ENCODE measurements at regions not wholly inside any gene's neighbourhood (a gene's known extent, or its start where the extent isn't known, plus 50 kb on each side); places are given as distances from the start of the nearest gene placed in this dataset.

GRCh38 chr2:224141304-224141703 is 102.2 kb upstream of the SERPINE2 start:
- no peaks in the 10 kb centered on the region for H3K27me3 ChIP-seq (replicated peaks in 1 of 4; ENCODE audit: control insufficient read depth in 3 of 4, extremely low read depth in 1 of 4, insufficient read depth in 3 of 4, low read length in 3 of 4)
- no peak overlapping the region for H4K91ac ChIP-seq (replicated peaks; ENCODE audit: insufficient read length, low read length)
- no peak overlapping the region for H4K5ac ChIP-seq (ENCODE audit: insufficient read length, low read depth, low read length)
- H3K23me2 ChIP-seq (ENCODE audit: low read depth, low read length) = no peaks in the 10 kb centered on the region
- no peak overlapping the region for H2AFZ ChIP-seq (ENCODE audit: low read length)
- H3K23ac ChIP-seq (ENCODE audit: insufficient read length) = no peak overlapping the region
- peak; percentile 87 for TF ChIP-seq MAFK (IDR thresholded peaks at IDR 0.05; ENCODE audit: low read depth, low read length)
- TF ChIP-seq TAF7 (optimal IDR thresholded peaks at IDR 0.05; ENCODE audit: borderline replicate concordance, low read depth, low read length) = no peak
- peaks cover 0 to 2% (median 0%) of the 10 kb centered on the region in 4 experiments; a peak in 1 of 7 replicates for H3K4me1 ChIP-seq (replicated peaks in 1 of 4; ENCODE audit: control insufficient read depth in 3 of 4, insufficient read depth in 4 of 4, low read length in 3 of 4)
- no peak overlapping the region for H3K56ac ChIP-seq (replicated peaks; ENCODE audit: insufficient read length, low read depth, low read length)
- H2AK5ac ChIP-seq (ENCODE audit: low read depth, low read length) = no peak overlapping the region
- POLR2A ChIA-PET (ENCODE audit: partially characterized antibody) = no interaction called here
- FAIRE-seq (no peak), DNase-seq (ENCODE audit: low read depth in 1 of 2, low spot score in 2 of 2) (no peak)
- WGBS, 2 experiments (ENCODE audit: extremely low coverage in 1 of 2, insufficient coverage in 1 of 2, insufficient read length in 1 of 2, insufficient replicate concordance in 2 of 2, low coverage in 1 of 2, low lambda C conversion rate in 2 of 2, missing lambda C conversion rate in 1 of 2) = 92% methylated on average over 4 of the region's 4 CpGs; no CpG with 5 or more reads in 1 of the 2 experiments
- H3K36me3 ChIP-seq (ENCODE audit: control insufficient read depth in 2 of 4, insufficient read depth in 4 of 4, low read length in 3 of 4) = no peaks in the 10 kb centered on the region
- H4K8ac ChIP-seq (ENCODE audit: extremely low read depth, insufficient read depth, low read length) = no peak overlapping the region
- H3K18ac ChIP-seq (ENCODE audit: extremely low read depth, low read length) = no peak overlapping the region
- no peaks in the 10 kb centered on the region for H3K79me1 ChIP-seq (ENCODE audit: low read depth, low read length)
- CTCF ChIA-PET (ENCODE audit: partially characterized antibody) = no interaction called here
- H3K14ac ChIP-seq (ENCODE audit: insufficient read length) = no peak overlapping the region
- no peak overlapping the region for H2BK12ac ChIP-seq (ENCODE audit: low read depth, low read length)
- H3K4ac ChIP-seq (replicated peaks; ENCODE audit: insufficient read length, low read depth, low read length) = no peak overlapping the region
- no peak overlapping the region for H2BK15ac ChIP-seq (ENCODE audit: low read length)
- H3K79me2 ChIP-seq (ENCODE audit: control insufficient read depth in 1 of 2, insufficient read depth in 2 of 2, low read length in 2 of 2) = no peaks in the 10 kb centered on the region
- no peak overlapping the region for H3K4me2 ChIP-seq (ENCODE audit: insufficient read depth in 1 of 2, low read depth in 2 of 2, low read length in 2 of 2)
- no peaks in the 10 kb centered on the region for H4K20me1 ChIP-seq (replicated peaks in 1 of 2; ENCODE audit: control insufficient read depth in 1 of 2, insufficient read depth in 2 of 2, low read length in 2 of 2)
- no peak overlapping the region for H3K4me3 ChIP-seq (ENCODE audit: extremely low read depth in 1 of 4, insufficient read depth in 2 of 4, low read depth in 3 of 4, low read length in 4 of 4)
- H2BK120ac ChIP-seq (replicated peaks; ENCODE audit: low read depth, low read length) = no peak overlapping the region
- H3K9me3 ChIP-seq (ENCODE audit: insufficient read depth in 2 of 2, low read depth in 1 of 2, low read length in 1 of 2) = no peaks in the 10 kb centered on the region
- H2BK20ac ChIP-seq (ENCODE audit: low read length) = no peak overlapping the region
- H3K9ac ChIP-seq (replicated peaks in 1 of 4; ENCODE audit: extremely low read depth in 1 of 4, low read depth in 3 of 4, low read length in 3 of 4) = no peak overlapping the region
- H3K27ac ChIP-seq (ENCODE audit: low read depth, low read length) = no peak overlapping the region
- no peak overlapping the region for H2BK5ac ChIP-seq (ENCODE audit: low read depth, low read length)
